ENCODE measurements at regions not wholly inside any gene's neighbourhood (a gene's known extent, or its start where the extent isn't known, plus 50 kb on each side); places are given as distances from the start of the nearest gene placed in this dataset.

GRCh38 chr14:103230021-103230420, 104.0 kb upstream of the EIF5 start:
- Histone ChIP-seq H3K27ac (ENCODE audit: extremely low read depth, low read depth, low read length) (no peak overlapping the region), H3K4me3 (ENCODE audit: low read depth, low read length) (no peak overlapping the region), H3K9me3 (ENCODE audit: control insufficient read depth, insufficient read depth, low read depth, low read length) (no peaks in the 10 kb centered on the region), H3K36me3 (ENCODE audit: control insufficient read depth in 2 of 2, insufficient read depth in 1 of 2, low read length in 2 of 2) (no peaks in the 10 kb centered on the region), H3K4me1 (ENCODE audit: control insufficient read depth, insufficient read depth, low read length) (peaks cover 5% of the 10 kb centered on the region)
- POLR2A ChIA-PET, result no interaction called here
- CTCF ChIA-PET, result no interaction called here
- TF ChIP-seq ZNF341 (tag by site-specific recombination; IDR thresholded peaks at IDR 0.05; ENCODE audit: low read depth), result no peak
- no peak for TF ChIP-seq ZFP3 (tag by site-specific recombination; IDR thresholded peaks at IDR 0.05; ENCODE audit: low read depth)
- no peak for TF ChIP-seq ZNF621 (tag by site-specific recombination; IDR thresholded peaks at IDR 0.05)
- TF ChIP-seq GLI2 (tag by site-specific recombination; IDR thresholded peaks at IDR 0.05; ENCODE audit: borderline replicate concordance, low read depth), result no peak
- no peak for TF ChIP-seq BCL11A (tag by site-specific recombination; IDR thresholded peaks at IDR 0.05; ENCODE audit: low read depth)
- TF ChIP-seq ZNF184 (tag by site-specific recombination; IDR thresholded peaks at IDR 0.05), result no peak
- no peak for TF ChIP-seq YY2 (tag by site-specific recombination; IDR thresholded peaks at IDR 0.05)
- TF ChIP-seq ZNF426 (tag by site-specific recombination; IDR thresholded peaks at IDR 0.05), result no peak
- TF ChIP-seq ZNF174 (tag by site-specific recombination; IDR thresholded peaks at IDR 0.05), result no peak
- TF ChIP-seq HOXC10 (CRISPR knock-in tag; IDR thresholded peaks at IDR 0.05), result no peak

- Histone ChIP-seq H3K9me3 (ENCODE audit: control insufficient read depth, insufficient read depth, low read depth, low read length) (no peaks in the 10 kb centered on the region), H3K4me1 (ENCODE audit: control insufficient read depth, insufficient read depth, low read length) (peaks cover 5% of the 10 kb centered on the region), H3K27ac (ENCODE audit: extremely low read depth, low read depth, low read length) (no peak overlapping the region), H3K36me3 (ENCODE audit: control insufficient read depth in 2 of 2, insufficient read depth in 1 of 2, low read length in 2 of 2) (no peaks in the 10 kb centered on the region), H3K4me3 (ENCODE audit: low read depth, low read length) (no peak overlapping the region)
- ChIA-PET CTCF (no interaction called here), POLR2A (no interaction called here)
- TF ChIP-seq GLIS2 (tag by site-specific recombination; IDR thresholded peaks at IDR 0.05) (0 out of 2 replicates have a peak, but pooled peaks have one; percentile 19), ZNF600 (tag by site-specific recombination; IDR thresholded peaks at IDR 0.05) (no peak), ZFP41 (tag by site-specific recombination; IDR thresholded peaks at IDR 0.05; ENCODE audit: borderline replicate concordance) (no peak), ZBTB26 (tag by site-specific recombination; optimal IDR thresholded peaks at IDR 0.05) (no peak), ZNF146 (tag by site-specific recombination; IDR thresholded peaks at IDR 0.05) (no peak), ZNF747 (tag by site-specific recombination; IDR thresholded peaks at IDR 0.05) (no peak), ZNF626 (tag by site-specific recombination; IDR thresholded peaks at IDR 0.05) (no peak)
Observed at GRCh38 chr14:103230658-103231334, 103.2 kb upstream of the EIF5 start.

- Histone ChIP-seq H3K9me3 (ENCODE audit: control insufficient read depth, insufficient read depth, low read depth, low read length) (no peaks in the 10 kb centered on the region), H3K36me3 (ENCODE audit: control insufficient read depth in 2 of 2, insufficient read depth in 1 of 2, low read length in 2 of 2) (no peaks in the 10 kb centered on the region), H3K4me1 (ENCODE audit: control insufficient read depth, insufficient read depth, low read length) (peaks cover 5% of the 10 kb centered on the region), H3K27ac (ENCODE audit: extremely low read depth, low read depth, low read length) (no peak overlapping the region), H3K4me3 (ENCODE audit: low read depth, low read length) (no peak overlapping the region)
- CTCF ChIA-PET, result no interaction called here
- POLR2A ChIA-PET, result no interaction called here
- TF ChIP-seq ZFHX2 (tag by site-specific recombination; conservative IDR thresholded peaks at IDR 0.05) (no peak), SALL2 (tag by site-specific recombination; IDR thresholded peaks at IDR 0.05; ENCODE audit: borderline replicate concordance) (no peak), ZBTB49 (tag by site-specific recombination; IDR thresholded peaks at IDR 0.05; ENCODE audit: low read depth) (no peak), ZNF366 (tag by site-specific recombination; conservative IDR thresholded peaks at IDR 0.05) (no peak), HIC1 (tag by site-specific recombination; IDR thresholded peaks at IDR 0.05) (no peak), ZNF692 (tag by site-specific recombination; IDR thresholded peaks at IDR 0.05) (no peak)
Observed at GRCh38 chr14:103231376-103232019, 102.5 kb upstream of the EIF5 start.

Data from HEK293 (cell line).